HL-60/S4 (cell line): ENCODE measurements at regions not wholly inside any gene's neighbourhood (a gene's known extent, or its start where the extent isn't known, plus 50 kb on each side); places are given as distances from the start of the nearest gene placed in this dataset.
"Not testable (repeated sequence)": the region's sequence is repeated elsewhere in the genome, so short reads cannot be mapped to it uniquely, and the experiment has no call there.

ENCODE experiments used
- in situ Hi-C: fragments of 300-500 bp; cut with MboI; formaldehyde crosslinking; loops from 2 replicates; pipeline ENCODE4 v1.14.3; 2022; ENCODE audit warnings: low sequenced_read_pairs

- in situ Hi-C loops = no loop called here
Measured at GRCh38 chr9:89943309-89943708, 338.5 kb downstream of the GADD45G start.

- in situ Hi-C loops = no loop called here
Measured at GRCh38 chr9:89943728-89944127, 338.9 kb downstream of the GADD45G start.

- in situ Hi-C loops = no loop called here
Measured at GRCh38 chr9:89945133-89945532, 340.3 kb downstream of the GADD45G start.

GRCh38 chr9:89946741-89947140, 341.9 kb downstream of the GADD45G start:
- in situ Hi-C loops = no loop called here

GRCh38 chr9:89949111-89949510, 344.3 kb downstream of the GADD45G start:
- in situ Hi-C loops = no loop called here

GRCh38 chr9:89951675-89952074, 346.9 kb downstream of the GADD45G start:
- in situ Hi-C loops = no loop called here

GRCh38 chr9:89952401-89952800, 347.6 kb downstream of the GADD45G start:
- in situ Hi-C loops = no loop called here

- in situ Hi-C loops = not testable (repeated sequence)
Measured at GRCh38 chr9:89953263-89953662, 348.5 kb downstream of the GADD45G start.

GRCh38 chr9:89953824-89954615, 349.2 kb downstream of the GADD45G start:
- in situ Hi-C loops = no loop called here

- in situ Hi-C loops = no loop called here
Measured at GRCh38 chr9:89955144-89955543, 350.3 kb downstream of the GADD45G start.

- in situ Hi-C loops = no loop called here
Measured at GRCh38 chr9:89955626-89956025, 350.8 kb downstream of the GADD45G start.

- in situ Hi-C loops = no loop called here
Measured at GRCh38 chr9:89956331-89956730, 351.5 kb downstream of the GADD45G start.

GRCh38 chr9:89956907-89957306, 352.1 kb downstream of the GADD45G start:
- in situ Hi-C loops = no loop called here

- in situ Hi-C loops = no loop called here
Measured at GRCh38 chr9:89958086-89958485, 353.3 kb downstream of the GADD45G start.

- in situ Hi-C loops = no loop called here
Measured at GRCh38 chr9:89961616-89962341, 357.0 kb downstream of the GADD45G start.

- in situ Hi-C loops = no loop called here
Measured at GRCh38 chr9:89963280-89963679, 358.5 kb downstream of the GADD45G start.

- in situ Hi-C loops = no loop called here
Measured at GRCh38 chr9:89967527-89967926, 362.7 kb downstream of the GADD45G start.

- in situ Hi-C loops = no loop called here
Measured at GRCh38 chr9:89969156-89969675, 364.4 kb downstream of the GADD45G start.

- in situ Hi-C loops = no loop called here
Measured at GRCh38 chr9:89969881-89970639, 365.2 kb downstream of the GADD45G start.

- in situ Hi-C loops = no loop called here
Measured at GRCh38 chr9:89970701-89971100, 365.9 kb downstream of the GADD45G start.

GRCh38 chr9:89972535-89972934, 367.7 kb downstream of the GADD45G start:
- in situ Hi-C loops = no loop called here
